PC-9 (cell line): ENCODE measurements at regions not wholly inside any gene's neighbourhood (a gene's known extent, or its start where the extent isn't known, plus 50 kb on each side); places are given as distances from the start of the nearest gene placed in this dataset.

Experiments
- BruUV-seq: library from RNA; stranded (reverse); fragments of 400-500 nt; replicated peaks from 2 replicates; lab custom pipeline; 2021; lab: Mats Ljungman, UMichigan
- CTCF ChIA-PET: fragments of 300-600 bp; sonication (Branson Sonifier 250); formaldehyde crosslinking; loops from one replicate; lab custom pipeline; 2022; ENCODE audit warnings: antibody characterized with exemption; lab: Charles Lee
- POLR2A ChIA-PET: fragments of 300-600 bp; sonication (Branson Sonifier 250); formaldehyde crosslinking; loops from one replicate; lab custom pipeline; 2022; ENCODE audit warnings: antibody characterized with exemption; ENCODE audit not compliant: unreplicated experiment; lab: Charles Lee
- DNase-seq, 2 experiments: peaks; one replicate each; pipeline versions ENCODE4 v3.0.0 to v3.0.0-alpha.2; 2015 to 2022; ENCODE audit warnings: mixed read lengths in 1 of 2
- H2AFZ ChIP-seq: fragments of 200-600 bp; sonication (generic); 2 replicates; pipeline ENCODE4 v1.8.1; 2017; ENCODE audit warnings: antibody characterized with exemption
- H3F3A ChIP-seq: fragments of 200-600 bp; sonication (generic); 2 replicates; pipeline ENCODE4 v1.8.1; 2017; ENCODE audit warnings: antibody characterized with exemption, mild to moderate bottlenecking, low read depth; ENCODE audit not compliant: insufficient read depth
- H3K27ac ChIP-seq: fragments of 200-600 bp; sonication (generic); 2 replicates; pipeline ENCODE4 v1.6.1; 2016; ENCODE audit warnings: mixed run types
- H3K27me3 ChIP-seq: fragments of 200-600 bp; sonication (generic); 2 replicates; pipeline ENCODE4 v1.6.1; 2016; ENCODE audit warnings: low read depth, mixed run types; ENCODE audit not compliant: insufficient read depth
- H3K36me3 ChIP-seq: fragments of 200-600 bp; sonication (generic); 2 replicates; pipeline ENCODE4 v1.6.1; 2016; ENCODE audit warnings: low read depth, mixed run types
- H3K4me1 ChIP-seq: fragments of 200-600 bp; sonication (generic); replicated peaks from 2 replicates; pipeline ENCODE4 v1.6.1; 2016; ENCODE audit warnings: mixed run types; ENCODE audit not compliant: insufficient read depth
- H3K4me2 ChIP-seq: fragments of 200-600 bp; sonication (generic); 2 replicates; pipeline ENCODE4 v1.6.1; 2017; ENCODE audit warnings: mixed run types
- H3K4me3 ChIP-seq: fragments of 200-600 bp; sonication (generic); 2 replicates; pipeline ENCODE4 v1.6.1; 2016; ENCODE audit warnings: mixed run types
- H3K79me2 ChIP-seq: fragments of 200-600 bp; sonication (generic); 2 replicates; pipeline ENCODE4 v1.6.1; 2017; ENCODE audit warnings: low read depth, mixed run types
- H3K9me2 ChIP-seq: fragments of 200-600 bp; sonication (generic); 2 replicates; pipeline ENCODE4 v1.8.1; 2017; ENCODE audit warnings: mild to moderate bottlenecking; ENCODE audit not compliant: insufficient read depth
- H3K9me3 ChIP-seq: fragments of 200-600 bp; sonication (generic); 2 replicates; pipeline ENCODE4 v1.8.1; 2016; ENCODE audit warnings: low read depth; ENCODE audit not compliant: insufficient read depth
- H4K20me1 ChIP-seq: fragments of 200-600 bp; sonication (generic); 2 replicates; pipeline ENCODE4 v1.8.1; 2017; ENCODE audit not compliant: insufficient read depth
- CTCF ChIP-seq: fragments of 200-600 bp; sonication (generic); conservative IDR thresholded peaks from 2 replicates; pipeline ENCODE4 v1.6.1; 2017; ENCODE audit warnings: mixed run types, antibody characterized with exemption, mild to moderate bottlenecking, moderate library complexity
- EZH2 ChIP-seq: fragments of 200-600 bp; sonication (generic); IDR thresholded peaks from 2 replicates; pipeline ENCODE4 v1.8.0; 2017; ENCODE audit warnings: antibody characterized with exemption, low read depth
- intact Hi-C: fragments of 100-400 bp; cut with micrococcal nuclease; formaldehyde crosslinking; loops from one replicate; pipeline ENCODE4 v1.10.0; 2022; ENCODE audit not compliant: unreplicated experiment

GRCh38 chr2:64326578-64327050, 127.3 kb upstream of the LGALSL start:
- ChIA-PET POLR2A (interaction anchor here (0.6 kb wide), 1 partner anchor 53 kb away, joined by 3 read pairs; no protein-coding TSS in a partner anchor), CTCF (interaction anchor here (1.5 to 1.8 kb wide), 2 partner anchors 8 to 53 kb away, joined by 4 to 5 read pairs; no protein-coding TSS in a partner anchor)
- H3K4me3 ChIP-seq, result no peak overlapping the region
- peaks cover 27% of the 10 kb centered on the region for H3K4me1 ChIP-seq
- no peaks in the 10 kb centered on the region for H3K9me2 ChIP-seq
- H3F3A ChIP-seq, result 0 out of 2 replicates have a peak, but pooled peaks cover 10% of the 10 kb centered on the region
- no TSS peak for BruUV-seq
- no peaks in the 10 kb centered on the region for H3K79me2 ChIP-seq
- no peak overlapping the region for H2AFZ ChIP-seq
- H3K27ac ChIP-seq, result no peak overlapping the region
- TF ChIP-seq EZH2, result no peak
- TF ChIP-seq CTCF, result no peak
- H4K20me1 ChIP-seq, result no peaks in the 10 kb centered on the region
- no peaks in the 10 kb centered on the region for H3K27me3 ChIP-seq
- H3K4me2 ChIP-seq, result no peak overlapping the region
- no peaks in the 10 kb centered on the region for H3K9me3 ChIP-seq
- no peak for DNase-seq
- H3K36me3 ChIP-seq, result no peaks in the 10 kb centered on the region
- intact Hi-C loops, result no loop called here

- peak in 1 of 2 experiments; percentile 53 for DNase-seq
- no peaks in the 10 kb centered on the region for H3K36me3 ChIP-seq
- no peak overlapping the region for H3K4me2 ChIP-seq
- H3K4me1 ChIP-seq, result peaks cover 27% of the 10 kb centered on the region
- H3K4me3 ChIP-seq, result no peak overlapping the region
- H3K79me2 ChIP-seq, result no peaks in the 10 kb centered on the region
- no peaks in the 10 kb centered on the region for H3K27me3 ChIP-seq
- no peaks in the 10 kb centered on the region for H3K9me3 ChIP-seq
- H2AFZ ChIP-seq, result no peak overlapping the region
- no peaks in the 10 kb centered on the region for H3K9me2 ChIP-seq
- BruUV-seq, result no TSS peak
- no peaks in the 10 kb centered on the region for H4K20me1 ChIP-seq
- H3K27ac ChIP-seq, result no peak overlapping the region
- intact Hi-C loops, result no loop called here
- ChIA-PET POLR2A (interaction anchor here (0.5 to 0.7 kb wide), 3 partner anchors 53 to 231 kb away, joined by 3 to 5 read pairs (median 3); no protein-coding TSS in a partner anchor), CTCF (interaction anchor here (0.6 to 2.0 kb wide), 7 partner anchors 8 to 317 kb away, joined by 3 to 22 read pairs (median 4); no protein-coding TSS in a partner anchor)
- TF ChIP-seq CTCF (no peak), EZH2 (no peak)
- H3F3A ChIP-seq, result 0 out of 2 replicates have a peak, but pooled peaks cover 10% of the 10 kb centered on the region
Observed at GRCh38 chr2:64327129-64327509, 126.8 kb upstream of the LGALSL start.

GRCh38 chr2:64327510-64328414, 126.2 kb upstream of the LGALSL start:
- no peak overlapping the region for H3K27ac ChIP-seq
- no peaks in the 10 kb centered on the region for H4K20me1 ChIP-seq
- H2AFZ ChIP-seq, result no peak overlapping the region
- no peaks in the 10 kb centered on the region for H3K27me3 ChIP-seq
- TF ChIP-seq CTCF, result peak; percentile 50
- no peak for TF ChIP-seq EZH2
- no peaks in the 10 kb centered on the region for H3K79me2 ChIP-seq
- no peaks in the 10 kb centered on the region for H3K9me2 ChIP-seq
- POLR2A ChIA-PET, result interaction anchor here (0.5 to 0.7 kb wide), 3 partner anchors 51 to 231 kb away, joined by 3 to 5 read pairs (median 4); no protein-coding TSS in a partner anchor
- no TSS peak for BruUV-seq
- peaks cover 27% of the 10 kb centered on the region for H3K4me1 ChIP-seq
- no peaks in the 10 kb centered on the region for H3K36me3 ChIP-seq
- no peak overlapping the region for H3K4me2 ChIP-seq
- no peak for DNase-seq
- CTCF ChIA-PET, result interaction anchor here (0.6 to 2.0 kb wide), 8 partner anchors 9 to 317 kb away, joined by 3 to 22 read pairs (median 4); no protein-coding TSS in a partner anchor
- H3K9me3 ChIP-seq, result no peaks in the 10 kb centered on the region
- no peak overlapping the region for H3K4me3 ChIP-seq
- 0 out of 2 replicates have a peak, but pooled peaks cover 10% of the 10 kb centered on the region for H3F3A ChIP-seq
- intact Hi-C loops, result loop anchor here (1.0 kb wide), 1 partner anchor 278 kb away; no protein-coding TSS in a partner anchor
